Fibroblast of skin of right biceps (primary cell): ENCODE measurements at regions not wholly inside any gene's neighbourhood (a gene's known extent, or its start where the extent isn't known, plus 50 kb on each side); places are given as distances from the start of the nearest gene placed in this dataset.
"Not testable (repeated sequence)": the region's sequence is repeated elsewhere in the genome, so short reads cannot be mapped to it uniquely, and the experiment has no call there.

Experiments used
- DNase-seq: peaks from one replicate; pipeline ENCODE4 v3.0.0-alpha.2; 2013

- no peak for DNase-seq
These were observed 108.9 kb upstream of the AHI1 start for GRCh38 chr6:135606392-135606791.

GRCh38 chr6:135608031-135608430 is 110.5 kb upstream of the AHI1 start:
- DNase-seq = no peak

DNA sequence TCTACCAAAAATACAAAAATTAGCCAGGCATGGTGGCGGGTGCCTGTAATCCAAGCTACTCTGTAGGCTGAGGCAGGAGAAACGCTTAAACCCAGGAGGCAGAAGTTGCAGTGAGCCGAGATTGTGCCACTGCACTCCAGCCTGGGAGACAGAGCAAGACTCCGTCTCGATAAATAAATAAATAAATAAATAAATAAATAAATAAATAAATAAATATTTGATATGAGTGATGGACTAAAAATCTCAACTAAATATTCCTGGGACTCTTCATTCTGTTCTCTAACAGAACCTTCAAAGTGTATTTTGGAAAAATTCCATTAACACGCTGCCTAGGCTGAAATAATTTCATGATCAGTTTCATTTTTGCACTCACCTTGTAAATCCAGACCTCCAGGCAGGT is 112.7 kb upstream of the AHI1 start:
- DNase-seq = not testable (repeated sequence)

DNA sequence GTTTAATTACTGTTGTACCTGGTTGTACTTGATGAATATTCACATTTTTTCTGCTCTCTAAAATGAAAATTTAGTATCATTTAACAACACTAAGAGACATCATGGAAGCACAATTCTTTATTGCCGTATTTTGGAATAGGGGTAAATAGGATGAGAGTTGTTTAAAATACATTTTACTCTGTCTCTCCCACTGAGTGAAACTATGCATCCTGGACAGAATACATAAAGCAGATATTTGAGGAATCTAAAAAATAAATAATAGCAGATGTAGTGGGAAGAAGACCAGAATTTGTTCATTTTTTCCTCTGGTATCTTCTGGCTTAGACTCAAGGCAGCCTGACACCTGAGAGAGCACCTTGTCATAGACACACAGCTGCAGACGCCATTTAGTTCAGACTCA is 119.1 kb upstream of the AHI1 start:
- peak; percentile 4 for DNase-seq

GRCh38 chr6:135617222-135617621 is 119.7 kb upstream of the AHI1 start:
- DNase-seq = no peak

GRCh38 chr6:135622081-135622480 is 124.5 kb upstream of the AHI1 start:
- DNase-seq = peak; percentile 38

DNA sequence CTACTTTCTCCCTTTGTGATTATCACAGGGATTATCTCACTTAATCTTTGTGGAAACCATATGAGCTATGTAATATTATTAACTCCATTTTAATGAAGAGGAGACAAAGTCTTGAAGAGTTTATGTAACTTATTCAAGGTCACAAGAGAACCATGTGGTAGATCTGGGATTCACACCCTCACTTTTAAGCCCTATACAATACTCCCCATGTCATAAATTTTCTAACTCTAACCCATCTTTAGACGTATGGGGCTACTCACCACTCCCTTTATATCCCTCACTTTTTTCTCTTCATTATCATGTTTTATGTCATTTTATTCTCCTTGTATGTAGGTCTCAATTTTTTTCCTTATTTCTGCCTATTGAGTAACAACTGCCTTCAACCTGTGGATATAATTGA is 126.4 kb upstream of the AHI1 start:
- DNase-seq = no peak

DNA sequence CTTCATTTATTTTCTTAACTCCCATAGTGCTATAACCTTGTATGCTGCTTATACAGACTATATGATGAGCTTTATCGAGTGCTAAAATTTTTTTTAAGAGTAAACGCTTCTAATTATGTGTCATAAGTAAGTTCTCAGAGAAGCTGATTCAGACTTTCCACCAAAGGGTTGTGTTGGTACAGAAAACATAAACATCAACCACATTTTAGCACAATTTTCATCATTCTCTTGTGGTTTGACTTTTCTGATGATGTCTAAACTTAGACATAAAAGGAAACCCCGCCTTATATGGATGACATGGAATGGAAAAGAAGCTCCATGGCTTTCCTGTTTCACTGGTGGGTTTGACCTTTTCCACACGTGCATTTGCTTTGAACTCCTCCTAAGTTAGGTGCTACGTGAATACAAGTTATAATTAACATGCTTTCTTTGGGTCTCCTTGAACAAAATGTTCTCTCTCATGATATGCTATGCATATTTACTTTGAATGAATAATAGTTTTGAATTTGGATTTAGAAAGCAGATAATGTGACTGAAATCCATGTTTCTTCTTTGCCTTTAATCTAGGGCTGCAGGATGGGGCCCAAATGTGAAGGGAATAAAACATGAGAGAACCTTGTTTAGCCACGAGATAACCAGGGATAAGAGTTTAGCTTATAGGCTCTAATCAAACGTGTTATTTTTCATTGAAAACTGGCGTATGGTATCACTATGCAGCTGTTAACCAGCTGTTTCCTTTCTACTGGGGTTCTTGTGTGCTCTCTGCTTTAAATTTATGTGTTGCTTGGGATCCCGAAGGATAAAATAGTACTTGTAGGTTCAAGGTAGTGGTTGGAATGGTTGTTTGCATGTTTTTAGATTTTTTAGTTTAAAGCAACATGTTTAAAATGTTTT is 127.1 kb upstream of the AHI1 start:
- DNase-seq = peak; percentile 66

DNA sequence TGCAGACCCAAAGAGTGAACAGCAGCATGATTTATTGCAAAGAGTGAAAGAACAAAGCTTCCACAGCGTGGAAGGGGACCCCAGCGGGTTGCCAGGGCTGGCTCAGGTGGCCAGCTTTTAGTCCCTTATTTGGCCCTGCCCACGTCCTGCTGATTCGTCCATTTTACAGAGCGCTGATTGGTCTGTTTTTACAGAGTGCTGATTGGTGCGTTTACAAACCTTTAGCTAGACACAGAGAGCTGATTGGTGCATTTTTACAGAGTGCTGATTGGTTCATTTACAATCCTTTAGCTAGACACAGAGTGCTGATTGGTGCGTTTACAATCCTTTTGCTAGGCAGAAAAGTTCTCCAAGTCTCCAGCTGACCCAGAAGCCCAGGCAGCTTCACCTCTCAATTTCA is 128.5 kb upstream of the AHI1 start:
- not testable (repeated sequence) for DNase-seq

GRCh38 chr6:135627092-135627715 is 129.7 kb upstream of the AHI1 start:
- no peak for DNase-seq

GRCh38 chr6:135630789-135631376 is 133.3 kb upstream of the AHI1 start:
- peak; percentile 11 for DNase-seq

DNA sequence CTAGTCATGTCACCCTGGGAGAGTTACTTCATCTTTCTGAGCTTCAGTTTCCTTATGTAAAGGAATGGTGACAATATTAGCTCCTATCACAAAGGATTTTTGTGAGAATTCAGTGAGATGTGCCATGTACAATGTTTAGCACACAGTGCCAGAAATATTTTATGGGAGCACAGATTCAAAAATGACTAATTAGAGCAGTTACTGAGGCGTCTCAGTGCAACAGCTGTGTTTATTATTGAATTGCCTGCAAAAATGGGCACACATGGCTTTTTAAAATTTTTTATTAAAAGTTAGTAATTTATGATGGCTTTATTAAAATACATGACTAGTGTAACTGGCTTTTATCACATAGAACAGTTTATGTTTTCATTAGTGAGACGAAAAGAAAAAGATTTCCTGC is 134.3 kb upstream of the AHI1 start:
- no peak for DNase-seq

DNA sequence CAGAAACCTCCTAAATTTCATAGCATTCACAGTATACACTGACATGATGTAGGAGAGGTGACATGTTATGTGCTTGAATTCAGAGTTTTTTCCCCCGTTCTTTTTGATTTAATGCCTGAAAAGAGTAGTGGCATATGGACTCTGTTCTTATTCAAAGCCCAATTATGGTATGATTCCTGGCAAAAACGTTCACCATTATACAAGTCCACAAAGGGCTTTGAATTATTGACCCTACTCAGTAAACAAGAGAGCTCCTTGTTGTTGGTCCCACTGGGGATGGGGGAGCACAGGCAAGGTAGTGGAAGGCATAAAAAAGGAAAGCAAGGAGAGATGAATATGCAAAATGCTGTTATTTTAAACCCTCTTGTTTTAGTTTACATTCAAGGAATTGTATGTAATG is 136.0 kb upstream of the AHI1 start:
- no peak for DNase-seq

- no peak for DNase-seq
These were observed 140.2 kb upstream of the AHI1 start for GRCh38 chr6:135637701-135638100.

DNA sequence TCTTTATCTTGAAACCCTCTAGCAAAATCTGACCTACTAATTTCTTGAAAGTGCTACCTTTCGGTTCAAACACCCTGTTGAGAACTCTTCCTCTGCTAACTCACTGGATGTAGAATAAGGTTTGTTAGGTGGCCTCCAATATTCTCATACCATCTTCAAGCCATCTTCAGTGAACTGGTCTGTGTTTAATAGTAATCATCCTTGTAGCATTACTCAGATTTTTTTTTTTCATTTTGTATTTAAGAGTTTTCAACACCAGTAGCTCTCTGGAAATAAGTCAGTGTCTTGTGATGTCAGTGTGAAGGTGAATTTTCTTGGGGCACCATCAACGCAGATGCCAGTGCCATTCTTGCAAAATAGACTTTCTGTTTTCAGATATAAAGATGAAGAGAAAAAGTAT is 140.6 kb upstream of the AHI1 start:
- DNase-seq = no peak

DNA sequence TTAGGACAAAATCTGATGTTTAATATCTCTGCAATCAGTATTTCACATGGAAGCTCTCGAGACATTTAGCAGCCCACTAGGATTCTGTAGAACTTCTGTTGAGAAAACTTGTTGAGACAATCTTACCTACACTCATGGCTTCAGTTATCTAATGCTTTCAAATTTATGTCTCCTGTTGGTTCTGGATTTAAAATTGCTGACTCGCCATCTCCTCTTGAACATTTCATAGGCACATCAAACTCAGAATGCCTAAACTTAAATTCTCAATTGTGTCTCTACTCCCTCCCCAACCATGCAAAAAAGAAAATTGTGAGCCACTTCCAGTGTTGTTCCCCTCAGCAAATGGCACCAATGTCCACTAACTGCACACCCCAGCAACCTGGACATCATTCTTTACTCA is 142.5 kb upstream of the AHI1 start:
- no peak for DNase-seq

- DNase-seq = no peak
These were observed 143.0 kb upstream of the AHI1 start for GRCh38 chr6:135640449-135641111.

DNA sequence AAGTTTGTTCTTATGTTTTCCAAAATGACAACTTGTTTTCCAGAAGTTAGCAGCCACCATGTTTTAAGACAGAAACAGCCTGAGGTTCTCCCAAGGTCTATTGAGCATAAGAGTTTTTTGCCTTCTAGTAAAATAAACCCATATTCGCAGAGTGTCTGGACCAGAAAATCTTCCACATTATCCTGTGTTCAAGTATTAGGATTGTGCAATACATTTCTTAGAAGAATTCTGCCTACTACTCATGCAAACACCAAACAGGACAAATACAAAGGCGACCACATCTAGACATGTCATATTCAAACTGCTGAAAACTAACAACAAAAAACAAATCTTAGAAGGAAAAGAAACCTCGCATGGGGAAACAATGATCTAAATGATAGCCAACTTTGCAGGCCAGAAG is 145.4 kb upstream of the AHI1 start:
- no peak for DNase-seq

- DNase-seq = no peak
These were observed 146.9 kb upstream of the AHI1 start for GRCh38 chr6:135644394-135644793.

DNA sequence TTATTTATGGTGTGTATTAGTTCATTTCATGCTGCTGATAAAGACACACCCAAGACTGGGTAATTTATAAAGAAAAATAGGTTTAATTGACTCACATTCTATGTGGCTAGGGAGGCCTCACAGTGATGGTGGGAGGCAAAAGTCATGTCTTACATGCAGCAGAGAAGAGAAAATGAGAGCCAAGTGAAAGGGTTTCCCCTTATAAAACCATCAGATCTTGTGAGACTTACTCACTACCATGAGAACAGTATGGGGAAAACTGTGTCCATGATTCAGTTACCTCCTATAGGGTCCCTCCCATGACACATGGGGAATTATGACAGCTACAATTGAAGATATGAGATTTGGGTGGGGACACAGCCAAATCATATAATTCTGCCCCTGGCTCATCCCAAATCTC is 150.0 kb upstream of the AHI1 start:
- no peak for DNase-seq

GRCh38 chr6:135651964-135652755 is 154.6 kb upstream of the AHI1 start:
- DNase-seq = no peak

- DNase-seq = peak; percentile 7
These were observed 157.5 kb upstream of the AHI1 start for GRCh38 chr6:135655055-135655454.

DNA sequence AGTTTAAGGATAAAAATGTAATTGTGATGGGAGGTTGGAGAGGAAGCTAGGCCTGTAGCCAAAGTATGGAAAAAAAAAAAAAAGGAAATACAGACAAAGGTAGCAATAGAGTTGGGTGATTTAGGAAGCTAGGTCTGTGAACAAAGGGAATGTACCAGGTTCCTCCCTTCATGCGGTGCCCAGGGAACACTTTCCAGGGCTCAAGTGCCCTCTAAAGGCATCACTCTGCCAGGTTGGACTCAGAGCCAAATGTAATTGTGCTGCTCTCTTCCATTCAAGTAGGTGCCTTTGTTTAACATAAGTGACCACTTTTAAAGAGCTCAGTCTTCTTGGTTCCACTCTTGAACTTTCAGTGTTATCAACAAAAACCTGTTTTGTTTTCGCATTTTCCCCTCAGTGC is 159.7 kb upstream of the AHI1 start:
- no peak for DNase-seq
